ENCODE measurements at regions not wholly inside any gene's neighbourhood (a gene's known extent, or its start where the extent isn't known, plus 50 kb on each side); places are given as distances from the start of the nearest gene placed in this dataset.
A peak's percentile ranks its signal among the peaks of the same experiment; 100 is the strongest.
"Not testable (repeated sequence)": the region's sequence is repeated elsewhere in the genome, so short reads cannot be mapped to it uniquely, and the experiment has no call there.

- no peak overlapping the region for H3K27ac ChIP-seq
- no peak for TF ChIP-seq CTCF (IDR thresholded peaks at IDR 0.05)
- intact Hi-C loops (cut with DNase I) = no loop called here
Measured at GRCh38 chr2:71961289-71962027, 186.2 kb downstream of the CYP26B1 start.

GRCh38 chr2:71959494-71959893 lies 188.2 kb downstream of the CYP26B1 start:
- Histone ChIP-seq H3K4me1 (peaks cover 0 to 9% (median 0%) of the 10 kb centered on the region in 3 donors), H3K9me3 (peaks cover 0 to 17% (median 7%) of the 10 kb centered on the region in 3 donors), H3K36me3 (no peaks in the 10 kb centered on the region), H3K27me3 (peaks cover 0 to 10% (median 0%) of the 10 kb centered on the region in 4 donors), H3K4me3 (no peak overlapping the region), H3K27ac (no peak overlapping the region)
- intact Hi-C loops (cut with DNase I) = no loop called here
- DNase-seq = no peak
- TF ChIP-seq CTCF (IDR thresholded peaks at IDR 0.05) (no peak), POLR2A (IDR thresholded peaks at IDR 0.05) (no peak)

More at GRCh38 chr2:71961289-71962027, 186.2 kb downstream of the CYP26B1 start:
- Histone ChIP-seq H3K4me3 (no peak overlapping the region), H3K9me3 (peaks cover 0 to 17% (median 7%) of the 10 kb centered on the region in 3 donors), H3K4me1 (peaks cover 0 to 9% (median 0%) of the 10 kb centered on the region in 3 donors), H3K27me3 (peaks cover 0 to 12% (median 0%) of the 10 kb centered on the region in 4 donors), H3K36me3 (no peaks in the 10 kb centered on the region)
- no peak for DNase-seq
- 71 to 80% methylated on average over 5 of the region's 5 CpGs for WGBS, 2 donors

DNA sequence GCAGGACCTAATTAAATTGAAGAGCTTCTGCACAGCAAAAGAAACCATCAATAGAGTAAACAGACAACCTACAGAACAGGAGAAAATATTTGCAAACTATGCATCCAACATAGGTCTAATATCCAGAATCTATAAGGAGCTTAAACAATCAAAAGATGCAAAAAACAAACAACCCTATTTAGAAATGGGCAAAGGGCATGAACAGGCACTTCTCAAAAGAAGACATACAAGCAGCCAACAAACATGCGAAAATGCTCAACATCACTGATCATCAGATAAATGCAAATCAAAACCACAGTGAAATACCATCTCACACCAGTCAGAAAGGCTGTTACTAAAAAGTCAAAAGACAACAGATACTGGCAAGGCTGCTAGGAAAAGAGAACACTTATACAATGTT lies 189.2 kb downstream of the CYP26B1 start:
- H3K4me3 ChIP-seq; DNase-seq; H3K27ac ChIP-seq; H3K36me3 ChIP-seq; intact Hi-C loops (cut with DNase I); H3K27me3 ChIP-seq: not testable (repeated sequence)
- WGBS, 2 donors = 96 to 100% methylated on average over 1 of the region's 1 CpG
- Histone ChIP-seq H3K4me1 (peaks cover 0 to 12% (median 0%) of the 10 kb centered on the region in 3 donors), H3K9me3 (peaks cover 0 to 17% (median 7%) of the 10 kb centered on the region in 3 donors)

- WGBS, 2 donors = 38% methylated on average over 6 of the region's 6 CpGs
- TF ChIP-seq POLR2A (IDR thresholded peaks at IDR 0.05) (no peak), CTCF (IDR thresholded peaks at IDR 0.05) (no peak)
- H3K27ac ChIP-seq = peak overlapping the region in 3 of 4 donors; percentile 46 to 71 (median 47)
- peaks cover 0 to 1% (median 0%) of the 10 kb centered on the region in 3 donors for H3K9me3 ChIP-seq
- no peak overlapping the region for H3K4me3 ChIP-seq
- no peaks in the 10 kb centered on the region for H3K27me3 ChIP-seq
- intact Hi-C loops (cut with DNase I) = no loop called here
- no peak for DNase-seq
- no peaks in the 10 kb centered on the region for H3K36me3 ChIP-seq
- peaks cover 4 to 38% (median 18%) of the 10 kb centered on the region in 3 donors for H3K4me1 ChIP-seq
Measured at GRCh38 chr2:71952572-71953188, 195.0 kb downstream of the CYP26B1 start.

DNA sequence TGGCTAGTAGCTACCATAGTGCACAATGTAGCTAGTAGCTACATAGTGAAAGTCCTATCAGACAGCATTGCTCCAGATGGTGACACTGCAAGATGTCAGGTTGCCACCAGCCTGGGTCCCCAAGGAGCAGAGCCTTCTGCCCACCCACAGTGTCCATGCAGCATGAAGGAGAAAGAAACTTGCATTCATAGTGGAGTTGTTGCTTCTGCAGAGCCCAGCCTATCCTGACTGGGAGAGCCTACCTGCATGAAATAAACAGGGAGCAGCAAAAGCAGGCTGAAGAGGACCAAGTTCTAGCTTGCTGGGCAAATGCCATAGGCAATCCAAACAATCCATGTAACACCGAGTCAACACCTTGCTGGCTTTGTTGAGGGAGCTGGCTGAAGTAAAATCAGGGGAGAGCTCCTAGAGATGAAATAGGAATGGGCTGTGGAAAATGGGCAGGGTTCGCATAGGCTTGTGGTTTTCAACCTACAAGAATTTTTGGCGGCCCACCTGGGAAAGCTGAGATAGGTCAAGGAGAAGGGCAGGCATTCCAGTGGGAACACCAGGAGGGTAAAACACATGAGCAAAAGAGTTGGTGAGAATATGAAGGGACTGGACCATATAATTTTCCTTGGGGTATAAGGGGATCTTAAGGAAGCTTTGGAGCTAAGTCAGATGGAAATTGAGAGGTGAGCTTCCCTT lies 195.8 kb downstream of the CYP26B1 start:
- Histone ChIP-seq H3K4me1 (peaks cover 4 to 38% (median 18%) of the 10 kb centered on the region in 3 donors), H3K36me3 (no peaks in the 10 kb centered on the region), H3K27me3 (no peaks in the 10 kb centered on the region), H3K9me3 (no peaks in the 10 kb centered on the region), H3K4me3 (no peak overlapping the region), H3K27ac (peak overlapping the region in 2 of 4 donors; percentile 46 to 71)
- DNase-seq = no peak
- intact Hi-C loops (cut with DNase I) = no loop called here
- WGBS, 2 donors = 30 to 59% methylated on average over 3 of the region's 3 CpGs
- no peak for TF ChIP-seq CTCF (IDR thresholded peaks at IDR 0.05)
